Panc1 (cell line): ENCODE measurements at regions not wholly inside any gene's neighbourhood (a gene's known extent, or its start where the extent isn't known, plus 50 kb on each side); places are given as distances from the start of the nearest gene placed in this dataset.

ENCODE experiments used
- ATAC-seq: fragments of 200-7000 bp; cut with Tn5 transposase; 2 replicates; pipeline ENCODE4 v1.9.1; 2020; ENCODE audit warnings: mild to moderate bottlenecking, moderate library complexity
- BruUV-seq: library from RNA; stranded (reverse); fragments of 400-500 nt; replicated peaks from 2 replicates; lab custom pipeline; 2021; lab: Mats Ljungman, UMichigan
- CTCF ChIA-PET: fragments of 300-600 bp; sonication (Branson Sonifier 250); formaldehyde crosslinking; loops from one replicate; lab custom pipeline; 2022; ENCODE audit warnings: antibody characterized with exemption; lab: Charles Lee
- POLR2A ChIA-PET: fragments of 300-600 bp; sonication (Branson Sonifier 250); formaldehyde crosslinking; loops from one replicate; lab custom pipeline; 2022; ENCODE audit warnings: antibody characterized with exemption; lab: Charles Lee
- DNase-seq: peaks from one replicate; pipeline ENCODE4 v3.0.0-alpha.2; 2010; ENCODE audit warnings: low read depth, low spot score
- H3K27ac ChIP-seq: 2 replicates; pipeline ENCODE4 v1.5.1; 2011; ENCODE audit warnings: mild to moderate bottlenecking, low read length, inconsistent platforms
- H3K27me3 ChIP-seq: fragments of 200-500 bp; sonication (Bioruptor generic); 2 replicates; pipeline ENCODE4 v1.6.0; 2014; ENCODE audit warnings: low read length, inconsistent platforms; ENCODE audit not compliant: control insufficient read depth, insufficient read depth
- H3K36me3 ChIP-seq: fragments of 200-500 bp; sonication (Bioruptor generic); 2 replicates; pipeline ENCODE4 v1.5.1; 2014; ENCODE audit warnings: inconsistent platforms, mild to moderate bottlenecking, low read length, moderate library complexity; ENCODE audit not compliant: control insufficient read depth, insufficient read depth
- H3K4me1 ChIP-seq: 2 replicates; pipeline ENCODE4 v1.5.1; 2011; ENCODE audit warnings: inconsistent platforms, mild to moderate bottlenecking, low read length, moderate library complexity; ENCODE audit not compliant: control insufficient read depth, insufficient read depth
- H3K4me3 ChIP-seq, 2 experiments: 2 replicates each; pipeline ENCODE4 v1.5.1; 2011 to 2012; ENCODE audit warnings: low read depth in 2 of 2, low read length in 2 of 2, mild to moderate bottlenecking in 2 of 2, inconsistent platforms in 1 of 2, moderate library complexity in 1 of 2
- H3K9me3 ChIP-seq: fragments of 200-500 bp; sonication (Bioruptor generic); 2 replicates; pipeline ENCODE4 v1.5.1; 2014; ENCODE audit warnings: low read depth, mild to moderate bottlenecking, inconsistent platforms, low read length, moderate library complexity; ENCODE audit not compliant: control insufficient read depth, insufficient read depth
- CTCF ChIP-seq: fragments of 450-650 bp; IDR thresholded peaks from 2 replicates; pipeline ENCODE4 v1.5.1; 2017; ENCODE audit warnings: mild to moderate bottlenecking
- POLR2AphosphoS5 ChIP-seq: IDR thresholded peaks from 2 replicates; pipeline ENCODE4 v1.6.1; 2012; ENCODE audit warnings: mild to moderate bottlenecking, low read depth, low read length, moderate library complexity
- REST ChIP-seq, 2 experiments: IDR thresholded peaks; 2 replicates each; pipeline ENCODE4 v1.6.1; 2011 to 2012; ENCODE audit warnings: low read depth in 2 of 2, control low read depth in 1 of 2, low read length in 1 of 2, mild to moderate bottlenecking in 1 of 2, moderate library complexity in 1 of 2; ENCODE audit not compliant: insufficient read depth in 1 of 2
- SIN3A ChIP-seq: IDR thresholded peaks from 2 replicates; pipeline ENCODE4 v1.6.1; 2012; ENCODE audit warnings: low read depth, mild to moderate bottlenecking, low read length, moderate library complexity, borderline replicate concordance; ENCODE audit not compliant: insufficient read depth
- TCF7L2 ChIP-seq: IDR thresholded peaks from 2 replicates; pipeline ENCODE4 v1.6.1; 2011; ENCODE audit warnings: mild to moderate bottlenecking, low read depth, low read length, inconsistent platforms
- in situ Hi-C: cut with HindIII; loops from 2 replicates; pipeline ENCODE4 v1.10.0; 2016; ENCODE audit warnings: low sequenced_read_pairs, low pct_unique_long_range_greater_than_20kb
- intact Hi-C: fragments of 100-400 bp; cut with micrococcal nuclease; formaldehyde crosslinking; loops from one replicate; pipeline ENCODE4 v1.10.0; 2022; ENCODE audit not compliant: unreplicated experiment

GRCh38 chr17:69714669-69715068 lies 300.2 kb downstream of the MAP2K6 start:
- H3K27ac ChIP-seq, result no peak overlapping the region

GRCh38 chr17:69715656-69716055 lies 301.2 kb downstream of the MAP2K6 start:
- Histone ChIP-seq H3K27ac (no peak overlapping the region), H3K27me3 (no peaks in the 10 kb centered on the region), H3K9me3 (no peaks in the 10 kb centered on the region), H3K4me3 (no peak overlapping the region), H3K36me3 (no peaks in the 10 kb centered on the region), H3K4me1 (no peaks in the 10 kb centered on the region)
- intact Hi-C loops (no loop called here), in situ Hi-C loops (no loop called here)
- no TSS peak for BruUV-seq
- TF ChIP-seq TCF7L2 (no peak), REST (IDR thresholded peaks at IDR 0.05; ENCODE audit: insufficient read depth in 1 of 2, low read depth in 2 of 2, low read length in 1 of 2) (no peak), POLR2AphosphoS5 (no peak), CTCF (no peak), SIN3A (no peak)
- ATAC-seq (no peak), DNase-seq (no peak)
- CTCF ChIA-PET, result no interaction called here
- POLR2A ChIA-PET, result no interaction called here

More at GRCh38 chr17:69714669-69715068, 300.2 kb downstream of the MAP2K6 start:
- TF ChIP-seq SIN3A (no peak), CTCF (no peak), REST (IDR thresholded peaks at IDR 0.05; ENCODE audit: insufficient read depth in 1 of 2, low read depth in 2 of 2, low read length in 1 of 2) (no peak), POLR2AphosphoS5 (no peak), TCF7L2 (no peak)
- H3K9me3 ChIP-seq, result no peaks in the 10 kb centered on the region
- H3K27me3 ChIP-seq, result no peaks in the 10 kb centered on the region
- in situ Hi-C loops (no loop called here), intact Hi-C loops (no loop called here)
- DNase-seq (no peak), ATAC-seq (no peak)
- ChIA-PET POLR2A (no interaction called here), CTCF (no interaction called here)
- H3K36me3 ChIP-seq, result no peaks in the 10 kb centered on the region
- no peaks in the 10 kb centered on the region for H3K4me1 ChIP-seq
- BruUV-seq, result no TSS peak
- no peak overlapping the region for H3K4me3 ChIP-seq
